Bronchial epithelial cell (primary cell): ENCODE measurements at regions not wholly inside any gene's neighbourhood (a gene's known extent, or its start where the extent isn't known, plus 50 kb on each side); places are given as distances from the start of the nearest gene placed in this dataset.

Experiments used
- DNase-seq: peaks from one replicate; pipeline ENCODE4 v3.0.0-alpha.2; 2010; ENCODE audit warnings: low read depth
- FAIRE-seq: peaks from 2 replicates; lab custom pipeline; 2011; peaks lifted over from hg19 to GRCh38; lab: Jason Lieb, UNC
- H3K27me3 ChIP-seq: 2 replicates; pipeline ENCODE4 v1.5.1; 2011; ENCODE audit warnings: low read length; ENCODE audit not compliant: control insufficient read depth, insufficient read depth
- H3K36me3 ChIP-seq: 2 replicates; pipeline ENCODE4 v1.5.1; 2011; ENCODE audit warnings: low read length; ENCODE audit not compliant: control insufficient read depth, insufficient read depth
- H3K4me3 ChIP-seq: 2 replicates; pipeline ENCODE4 v1.5.1; 2011; ENCODE audit warnings: mild to moderate bottlenecking, low read depth, low read length, control low read depth
- CTCF ChIP-seq: IDR thresholded peaks from 2 replicates; pipeline ENCODE4 v1.5.1; 2011; ENCODE audit warnings: mild to moderate bottlenecking, moderate library complexity, low read length, control low read depth, inconsistent platforms; ENCODE audit not compliant: insufficient read depth, severe bottlenecking

GRCh38 chr12:61513499-61513898 is 746.7 kb upstream of the USP15 start:
- no peak overlapping the region for H3K4me3 ChIP-seq
- DNase-seq (no peak), FAIRE-seq (no peak)
- no peaks in the 10 kb centered on the region for H3K27me3 ChIP-seq
- H3K36me3 ChIP-seq = no peaks in the 10 kb centered on the region
- TF ChIP-seq CTCF = no peak

- FAIRE-seq = no peak
- no peaks in the 10 kb centered on the region for H3K27me3 ChIP-seq
- no peak overlapping the region for H3K4me3 ChIP-seq
- no peak for TF ChIP-seq CTCF
- no peaks in the 10 kb centered on the region for H3K36me3 ChIP-seq
- no peak for DNase-seq
Measured at GRCh38 chr12:61514016-61514415, 746.2 kb upstream of the USP15 start.

- no peak for FAIRE-seq
- no peak for TF ChIP-seq CTCF
Measured at GRCh38 chr12:61521258-61521657, 738.9 kb upstream of the USP15 start.

GRCh38 chr12:61523276-61523992 is 736.8 kb upstream of the USP15 start:
- Histone ChIP-seq H3K27me3 (no peaks in the 10 kb centered on the region), H3K4me3 (no peak overlapping the region), H3K36me3 (no peaks in the 10 kb centered on the region)
- no peak for TF ChIP-seq CTCF
- FAIRE-seq = no peak
- DNase-seq = no peak

More at GRCh38 chr12:61521258-61521657, 738.9 kb upstream of the USP15 start:
- Histone ChIP-seq H3K27me3 (no peaks in the 10 kb centered on the region), H3K4me3 (no peak overlapping the region), H3K36me3 (no peaks in the 10 kb centered on the region)
- DNase-seq = no peak

- no peak for TF ChIP-seq CTCF
- DNase-seq = no peak
Measured at GRCh38 chr12:61524851-61525250, 735.4 kb upstream of the USP15 start.

GRCh38 chr12:61525331-61525730 is 734.9 kb upstream of the USP15 start:
- TF ChIP-seq CTCF = no peak
- DNase-seq (no peak), FAIRE-seq (no peak)
- Histone ChIP-seq H3K27me3 (no peaks in the 10 kb centered on the region), H3K4me3 (no peak overlapping the region), H3K36me3 (no peaks in the 10 kb centered on the region)

More at GRCh38 chr12:61524851-61525250, 735.4 kb upstream of the USP15 start:
- Histone ChIP-seq H3K27me3 (no peaks in the 10 kb centered on the region), H3K36me3 (no peaks in the 10 kb centered on the region), H3K4me3 (no peak overlapping the region)
- FAIRE-seq = no peak
